ENCODE measurements at regions not wholly inside any gene's neighbourhood (a gene's known extent, or its start where the extent isn't known, plus 50 kb on each side); places are given as distances from the start of the nearest gene placed in this dataset.

DNA sequence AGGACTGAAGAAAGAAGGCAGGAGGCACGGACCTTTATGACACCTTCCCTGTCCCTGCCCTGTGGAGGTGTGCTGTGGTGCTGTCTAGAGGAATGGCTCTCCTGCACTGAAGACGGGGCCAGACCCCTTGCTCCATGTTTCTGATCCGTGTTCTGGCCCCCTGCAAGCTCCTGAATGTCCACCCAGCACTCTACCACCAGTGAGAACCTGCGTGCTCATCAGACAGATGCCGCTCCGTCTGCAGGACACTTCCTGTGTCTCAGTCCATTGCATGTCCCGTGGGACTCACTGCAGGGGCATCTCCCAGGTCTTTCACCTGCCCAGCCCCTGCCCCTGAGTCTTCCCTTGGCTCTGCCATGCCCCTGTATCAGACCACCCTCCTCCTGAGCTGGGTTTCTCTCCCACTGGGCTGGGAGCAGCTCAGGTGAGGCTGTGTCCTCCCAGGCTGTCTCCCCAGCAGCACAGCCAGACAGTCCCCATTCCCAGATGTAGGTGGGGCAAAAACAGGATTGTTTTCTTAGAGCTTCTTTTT is 278.3 kb upstream of the ZNF32 start:
- Histone ChIP-seq H3K4me3 (no peak overlapping the region), H3K4me1 (peaks cover 0 to 24% (median 10%) of the 10 kb centered on the region in 9 donors), H3K27me3 (no peaks in the 10 kb centered on the region), H3K36me3 (no peaks in the 10 kb centered on the region), H3K27ac (no peak overlapping the region), H3K9me3 (no peaks in the 10 kb centered on the region)
- no peak for DNase-seq
- intact Hi-C loops (cut with DNase I) = loop anchor here in 5 of 10 donors (10.0 kb wide), 3 partner anchors 378 to 458 kb away; partner anchors contain the start of gene CXCL12 (in 3 of the 5)
- 83 to 97% methylated on average over 7 of the region's 7 CpGs for WGBS, 2 donors
- TF ChIP-seq, protein P1, sequence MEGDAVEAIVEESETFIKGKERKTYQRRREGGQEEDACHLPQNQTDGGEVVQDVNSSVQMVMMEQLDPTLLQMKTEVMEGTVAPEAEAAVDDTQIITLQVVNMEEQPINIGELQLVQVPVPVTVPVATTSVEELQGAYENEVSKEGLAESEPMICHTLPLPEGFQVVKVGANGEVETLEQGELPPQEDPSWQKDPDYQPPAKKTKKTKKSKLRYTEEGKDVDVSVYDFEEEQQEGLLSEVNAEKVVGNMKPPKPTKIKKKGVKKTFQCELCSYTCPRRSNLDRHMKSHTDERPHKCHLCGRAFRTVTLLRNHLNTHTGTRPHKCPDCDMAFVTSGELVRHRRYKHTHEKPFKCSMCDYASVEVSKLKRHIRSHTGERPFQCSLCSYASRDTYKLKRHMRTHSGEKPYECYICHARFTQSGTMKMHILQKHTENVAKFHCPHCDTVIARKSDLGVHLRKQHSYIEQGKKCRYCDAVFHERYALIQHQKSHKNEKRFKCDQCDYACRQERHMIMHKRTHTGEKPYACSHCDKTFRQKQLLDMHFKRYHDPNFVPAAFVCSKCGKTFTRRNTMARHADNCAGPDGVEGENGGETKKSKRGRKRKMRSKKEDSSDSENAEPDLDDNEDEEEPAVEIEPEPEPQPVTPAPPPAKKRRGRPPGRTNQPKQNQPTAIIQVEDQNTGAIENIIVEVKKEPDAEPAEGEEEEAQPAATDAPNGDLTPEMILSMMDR (IDR thresholded peaks at IDR 0.05) = no peak
- no peak for ATAC-seq

DNA sequence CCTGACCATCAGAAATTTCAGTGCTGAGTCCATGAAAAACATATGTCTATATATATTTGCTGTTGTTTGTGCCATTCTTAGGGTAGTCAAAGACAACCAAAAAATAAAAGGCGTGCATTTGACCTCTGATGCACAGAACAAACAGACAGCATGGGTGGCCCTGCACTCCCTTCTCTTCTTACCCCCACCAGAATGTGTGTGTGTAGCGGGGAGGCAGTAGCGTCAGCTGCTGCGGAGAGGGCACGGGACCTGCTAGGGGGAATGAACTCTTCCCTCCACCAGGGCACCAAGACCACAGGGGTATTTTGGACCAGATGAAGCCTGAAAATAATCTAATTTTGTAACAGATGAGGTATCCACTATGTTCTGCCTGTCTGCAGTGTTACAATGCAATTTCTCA is 277.7 kb upstream of the ZNF32 start:
- TF ChIP-seq, protein P1 (IDR thresholded peaks at IDR 0.05) = no peak
- WGBS, 2 donors = 96 to 97% methylated on average over 5 of the region's 5 CpGs
- DNase-seq (no peak), ATAC-seq (no peak)
- Histone ChIP-seq H3K4me1 (peaks cover 0 to 24% (median 10%) of the 10 kb centered on the region in 9 donors), H3K9me3 (no peaks in the 10 kb centered on the region), H3K4me3 (no peak overlapping the region), H3K36me3 (no peaks in the 10 kb centered on the region), H3K27ac (no peak overlapping the region), H3K27me3 (no peaks in the 10 kb centered on the region)
- intact Hi-C loops (cut with DNase I) = loop anchor here in 5 of 10 donors (10.0 kb wide), 3 partner anchors 378 to 458 kb away; partner anchors contain the start of gene CXCL12 (in 3 of the 5)

DNA sequence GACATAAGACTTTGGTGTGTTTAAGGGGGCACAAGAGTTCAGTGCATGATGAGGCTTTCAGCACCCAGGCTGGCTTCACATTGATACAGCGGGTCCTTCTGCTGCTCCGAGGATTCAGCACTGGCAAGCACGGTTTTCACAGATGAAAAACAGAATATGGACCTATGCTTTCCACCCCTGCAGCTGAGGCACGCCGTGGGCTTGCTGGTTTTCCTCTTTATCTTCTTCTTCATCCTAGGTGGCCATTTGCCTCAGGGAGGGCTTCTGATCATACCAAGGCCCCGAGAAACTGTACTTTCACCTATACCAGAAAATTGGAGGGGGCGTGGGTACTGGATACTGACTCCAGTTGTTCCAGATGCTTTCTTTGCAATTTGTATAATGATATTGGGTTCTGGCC is 277.1 kb upstream of the ZNF32 start:
- H3K27ac ChIP-seq = no peak overlapping the region
- peaks cover 0 to 24% (median 9%) of the 10 kb centered on the region in 9 donors for H3K4me1 ChIP-seq
- intact Hi-C loops (cut with DNase I) = loop anchor here in 5 of 10 donors (10.0 kb wide), 3 partner anchors 379 to 459 kb away; partner anchors contain the start of gene CXCL12 (in 3 of the 5)
- no peaks in the 10 kb centered on the region for H3K36me3 ChIP-seq
- WGBS, 2 donors = 97 to 98% methylated on average over 7 of the region's 7 CpGs
- H3K27me3 ChIP-seq = no peaks in the 10 kb centered on the region
- ATAC-seq (no peak), DNase-seq (no peak)
- H3K9me3 ChIP-seq = no peaks in the 10 kb centered on the region
- H3K4me3 ChIP-seq = no peak overlapping the region
- TF ChIP-seq, protein P1 (IDR thresholded peaks at IDR 0.05) = no peak

DNA sequence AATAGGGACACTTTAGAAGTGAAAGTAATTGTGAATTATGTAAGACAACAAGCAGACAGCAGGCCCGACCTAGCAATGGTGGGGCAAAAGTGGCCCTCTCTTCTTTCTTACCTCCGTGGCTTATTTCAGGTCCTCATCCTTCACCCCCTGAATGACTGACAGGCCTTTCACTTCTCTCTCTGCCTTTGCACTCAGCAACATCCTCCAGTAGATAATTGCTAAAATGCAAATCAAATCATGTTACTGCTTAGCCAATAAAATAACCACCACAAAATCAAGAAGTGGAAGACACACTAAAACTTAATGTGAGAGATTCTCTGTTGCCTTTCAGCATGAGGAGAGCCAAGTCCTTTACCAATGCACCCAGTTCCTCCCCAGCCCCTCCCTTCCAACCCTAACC is 274.6 kb upstream of the ZNF32 start:
- Histone ChIP-seq H3K9me3 (peaks cover 0 to 16% (median 0%) of the 10 kb centered on the region in 11 donors), H3K27ac (no peak overlapping the region), H3K4me3 (no peak overlapping the region), H3K27me3 (no peaks in the 10 kb centered on the region), H3K36me3 (no peaks in the 10 kb centered on the region), H3K4me1 (peaks cover 0 to 15% (median 8%) of the 10 kb centered on the region in 9 donors)
- DNase-seq = no peak
- no peak for ATAC-seq
- intact Hi-C loops (cut with DNase I) = loop anchor here in 6 of 10 donors (5.0 to 10.0 kb wide), 4 partner anchors 381 to 461 kb away; partner anchors contain the start of gene CXCL12 (in 3 of the 6)
- TF ChIP-seq, protein P1 (IDR thresholded peaks at IDR 0.05) = no peak
- WGBS, 2 donors = 46 to 65% methylated on average over 2 of the region's 2 CpGs

Measured in heart right ventricle (tissue), 16 donors.